ENCODE measurements at regions not wholly inside any gene's neighbourhood (a gene's known extent, or its start where the extent isn't known, plus 50 kb on each side); places are given as distances from the start of the nearest gene placed in this dataset.

DNA sequence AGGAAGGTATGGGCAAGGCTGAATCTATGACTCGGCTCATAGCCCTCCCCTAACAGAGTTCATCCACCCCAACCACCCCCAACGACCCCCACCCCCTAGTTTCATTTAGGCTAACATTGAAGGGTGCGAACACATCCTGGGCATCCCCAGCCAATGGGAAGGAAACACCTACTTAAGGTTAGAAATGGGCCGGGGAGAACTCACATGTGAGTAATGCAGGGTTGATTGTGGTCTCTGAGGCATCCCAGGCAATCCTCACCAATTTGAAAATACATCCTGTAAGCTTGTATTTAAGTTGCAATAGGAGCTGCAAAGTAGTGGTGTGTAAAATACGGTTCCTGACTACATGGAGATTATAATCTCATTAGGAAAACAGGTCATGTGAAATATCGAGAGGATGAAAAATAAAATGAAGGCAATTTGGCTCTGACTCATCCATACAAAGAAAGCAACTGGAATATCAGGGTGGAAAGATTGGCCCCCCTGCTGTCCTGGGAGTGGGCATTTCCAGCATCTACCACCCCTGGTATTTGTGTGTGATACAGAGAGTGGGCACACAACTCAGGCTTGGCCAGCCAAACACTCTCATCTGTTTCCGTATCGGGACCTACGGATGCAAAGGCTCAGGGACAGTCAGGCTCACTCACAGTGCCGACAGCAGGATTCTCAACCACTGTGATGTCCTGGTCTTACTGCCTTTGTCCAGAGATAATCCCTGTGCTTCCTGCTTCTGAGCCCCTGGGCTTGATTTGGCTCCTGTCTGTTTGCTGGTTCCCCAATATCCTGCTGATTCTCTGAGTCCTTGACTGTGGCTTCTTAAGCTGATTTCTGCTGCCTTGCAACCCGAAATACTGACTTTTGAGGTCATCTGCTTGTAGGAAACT is 90.0 kb upstream of the NCKAP5 start:
- DNase-seq = no peak
- intact Hi-C loops (cut with DNase I) = no loop called here
- TF ChIP-seq, protein P1, sequence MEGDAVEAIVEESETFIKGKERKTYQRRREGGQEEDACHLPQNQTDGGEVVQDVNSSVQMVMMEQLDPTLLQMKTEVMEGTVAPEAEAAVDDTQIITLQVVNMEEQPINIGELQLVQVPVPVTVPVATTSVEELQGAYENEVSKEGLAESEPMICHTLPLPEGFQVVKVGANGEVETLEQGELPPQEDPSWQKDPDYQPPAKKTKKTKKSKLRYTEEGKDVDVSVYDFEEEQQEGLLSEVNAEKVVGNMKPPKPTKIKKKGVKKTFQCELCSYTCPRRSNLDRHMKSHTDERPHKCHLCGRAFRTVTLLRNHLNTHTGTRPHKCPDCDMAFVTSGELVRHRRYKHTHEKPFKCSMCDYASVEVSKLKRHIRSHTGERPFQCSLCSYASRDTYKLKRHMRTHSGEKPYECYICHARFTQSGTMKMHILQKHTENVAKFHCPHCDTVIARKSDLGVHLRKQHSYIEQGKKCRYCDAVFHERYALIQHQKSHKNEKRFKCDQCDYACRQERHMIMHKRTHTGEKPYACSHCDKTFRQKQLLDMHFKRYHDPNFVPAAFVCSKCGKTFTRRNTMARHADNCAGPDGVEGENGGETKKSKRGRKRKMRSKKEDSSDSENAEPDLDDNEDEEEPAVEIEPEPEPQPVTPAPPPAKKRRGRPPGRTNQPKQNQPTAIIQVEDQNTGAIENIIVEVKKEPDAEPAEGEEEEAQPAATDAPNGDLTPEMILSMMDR (IDR thresholded peaks at IDR 0.05) = no peak
- Histone ChIP-seq H3K4me3 (no peak overlapping the region), H3K27me3 (ENCODE audit: insufficient read depth in 3 of 3, low read length in 2 of 3) (no peaks in the 10 kb centered on the region), H3K27ac (no peak overlapping the region), H3K36me3 (ENCODE audit: insufficient read depth in 1 of 2, low read depth in 1 of 2) (no peaks in the 10 kb centered on the region), H3K9me3 (no peaks in the 10 kb centered on the region), H3K4me1 (no peaks in the 10 kb centered on the region)
- WGBS, 3 donors = 52 to 61% (median 59%) methylated on average over 11 of the region's 11 CpGs
- no peak for ATAC-seq

DNA sequence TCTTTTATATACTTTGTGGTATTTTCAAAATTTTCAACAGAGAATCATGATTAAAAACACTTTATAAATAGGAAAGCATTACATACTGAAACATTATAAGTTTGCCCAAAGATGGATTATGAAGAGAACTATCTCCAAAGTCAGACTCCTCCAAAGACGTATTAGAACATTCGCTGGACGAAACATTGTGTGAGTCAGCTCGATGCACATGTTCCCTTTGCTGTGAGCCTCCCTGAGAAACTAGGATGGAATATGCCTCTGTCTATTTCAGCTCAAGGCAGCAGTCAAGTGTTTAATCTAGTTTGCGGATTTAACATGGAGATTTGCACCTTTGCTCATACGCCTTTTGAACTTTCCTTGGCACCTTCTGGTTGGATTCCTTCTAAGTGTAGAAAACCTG is 92.2 kb upstream of the NCKAP5 start:
- TF ChIP-seq, protein P1 (IDR thresholded peaks at IDR 0.05) = no peak
- no peak for ATAC-seq
- no peaks in the 10 kb centered on the region for H3K27me3 ChIP-seq (ENCODE audit: insufficient read depth in 3 of 3, low read length in 2 of 3)
- H3K9me3 ChIP-seq = no peaks in the 10 kb centered on the region
- no peak for DNase-seq
- 84 to 88% (median 85%) methylated on average over 6 of the region's 6 CpGs for WGBS, 3 donors
- no peak overlapping the region for H3K4me3 ChIP-seq
- H3K4me1 ChIP-seq = no peaks in the 10 kb centered on the region
- no peaks in the 10 kb centered on the region for H3K36me3 ChIP-seq (ENCODE audit: insufficient read depth in 1 of 2, low read depth in 1 of 2)
- H3K27ac ChIP-seq = no peak overlapping the region
- intact Hi-C loops (cut with DNase I) = no loop called here

DNA sequence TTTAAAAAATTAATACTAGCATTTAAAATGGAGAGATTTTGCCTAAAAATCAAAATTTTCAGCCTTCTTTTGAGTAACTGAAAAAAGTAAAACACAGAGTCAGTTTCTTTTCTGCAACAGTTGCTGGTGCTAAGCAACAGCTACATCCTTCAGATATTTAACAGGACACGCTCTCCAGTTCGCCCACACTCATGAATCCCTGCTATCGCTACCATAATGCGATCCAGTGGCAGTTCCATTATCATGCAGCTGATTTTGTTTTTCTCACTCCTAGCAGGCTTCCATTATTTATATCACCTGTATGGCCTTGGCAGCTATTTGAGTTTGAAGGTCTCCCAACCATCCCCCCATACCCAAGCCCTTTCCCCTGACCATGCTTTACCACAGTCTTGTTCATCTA is 93.1 kb upstream of the NCKAP5 start:
- Histone ChIP-seq H3K27ac (no peak overlapping the region), H3K27me3 (ENCODE audit: insufficient read depth in 3 of 3, low read length in 2 of 3) (no peaks in the 10 kb centered on the region), H3K9me3 (no peaks in the 10 kb centered on the region), H3K36me3 (ENCODE audit: insufficient read depth in 1 of 2, low read depth in 1 of 2) (no peaks in the 10 kb centered on the region), H3K4me3 (no peak overlapping the region), H3K4me1 (no peaks in the 10 kb centered on the region)
- ATAC-seq = no peak
- DNase-seq = no peak
- intact Hi-C loops (cut with DNase I) = no loop called here
- TF ChIP-seq, protein P1 (IDR thresholded peaks at IDR 0.05) = no peak
- 89 to 95% (median 90%) methylated on average over 4 of the region's 4 CpGs for WGBS, 3 donors

DNA sequence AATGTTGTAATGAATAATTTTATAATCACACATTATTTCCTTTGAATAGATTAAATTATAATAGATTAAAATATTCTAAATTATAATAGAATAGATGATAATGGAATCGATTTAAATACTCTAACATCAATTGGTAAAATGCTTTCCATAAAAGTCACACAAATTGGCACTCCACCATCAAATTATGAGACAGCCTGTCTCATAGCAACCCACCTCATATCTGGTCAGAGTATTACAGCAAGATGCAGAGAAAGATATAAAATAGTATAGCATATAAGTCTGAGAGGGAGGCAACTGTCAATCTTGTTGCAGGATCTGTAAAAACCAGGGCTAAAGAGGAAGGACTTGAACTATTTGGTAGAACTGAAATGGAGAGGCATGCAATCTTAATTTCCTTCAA is 98.4 kb upstream of the NCKAP5 start:
- H3K27me3 ChIP-seq (ENCODE audit: insufficient read depth in 3 of 3, low read length in 2 of 3) = no peaks in the 10 kb centered on the region
- TF ChIP-seq, protein P1 (IDR thresholded peaks at IDR 0.05) = no peak
- 84 to 93% (median 92%) methylated on average over 1 of the region's 1 CpG for WGBS, 3 donors
- peaks cover 7% of the 10 kb centered on the region for H3K9me3 ChIP-seq
- DNase-seq (no peak), ATAC-seq (no peak)
- H3K36me3 ChIP-seq (ENCODE audit: insufficient read depth in 1 of 2, low read depth in 1 of 2) = no peaks in the 10 kb centered on the region
- no peak overlapping the region for H3K27ac ChIP-seq
- no peaks in the 10 kb centered on the region for H3K4me1 ChIP-seq
- H3K4me3 ChIP-seq = no peak overlapping the region
- intact Hi-C loops (cut with DNase I) = no loop called here

DNA sequence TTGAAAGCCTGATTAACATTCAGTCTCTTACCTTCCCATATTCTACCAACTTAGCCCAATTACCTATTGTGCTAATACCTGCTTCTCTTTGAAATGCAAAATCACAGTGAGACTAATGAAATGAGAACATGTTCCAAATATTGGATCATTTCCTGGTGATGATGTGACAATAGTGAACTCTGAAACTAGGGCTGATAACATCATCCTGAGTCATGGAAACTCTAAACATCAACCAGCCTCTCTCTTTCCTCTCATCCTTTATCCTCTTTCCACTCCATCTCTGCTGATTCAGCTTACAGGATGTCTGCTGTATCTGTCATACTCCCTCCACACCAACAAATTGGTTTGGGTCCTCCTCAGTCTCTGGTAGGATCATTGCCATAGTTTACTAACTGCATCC is 98.8 kb upstream of the NCKAP5 start:
- no peak for ATAC-seq
- peaks cover 7% of the 10 kb centered on the region for H3K9me3 ChIP-seq
- TF ChIP-seq, protein P1 (IDR thresholded peaks at IDR 0.05) = no peak
- H3K4me3 ChIP-seq = no peak overlapping the region
- no peak for DNase-seq
- H3K27me3 ChIP-seq (ENCODE audit: insufficient read depth in 3 of 3, low read length in 2 of 3) = no peaks in the 10 kb centered on the region
- no peaks in the 10 kb centered on the region for H3K36me3 ChIP-seq (ENCODE audit: insufficient read depth in 1 of 2, low read depth in 1 of 2)
- H3K27ac ChIP-seq = no peak overlapping the region
- intact Hi-C loops (cut with DNase I) = no loop called here
- no peaks in the 10 kb centered on the region for H3K4me1 ChIP-seq

All from psoas muscle (tissue), 7 donors.